ENCODE measurements at regions not wholly inside any gene's neighbourhood (a gene's known extent, or its start where the extent isn't known, plus 50 kb on each side); places are given as distances from the start of the nearest gene placed in this dataset.

- TF ChIP-seq SNAI2 (CRISPR knock-in tag; IDR thresholded peaks at IDR 0.05) (no peak), OSR1 (CRISPR knock-in tag; IDR thresholded peaks at IDR 0.05) (no peak), BACH2 (CRISPR knock-in tag; IDR thresholded peaks at IDR 0.05; ENCODE audit: borderline replicate concordance) (no peak)
- ATAC-seq, result no peak
Measured at GRCh38 chr12:111212814-111213456, 156.0 kb downstream of the PHETA1 start.

- no peak for ATAC-seq
- TF ChIP-seq ZNF70 (CRISPR knock-in tag; IDR thresholded peaks at IDR 0.05), result no peak
- TF ChIP-seq ARNTL (CRISPR knock-in tag; IDR thresholded peaks at IDR 0.05; ENCODE audit: borderline replicate concordance, low read depth), result no peak
- no peak for TF ChIP-seq RARB (CRISPR knock-in tag; IDR thresholded peaks at IDR 0.05)
- no peak for TF ChIP-seq ISL1 (CRISPR knock-in tag; IDR thresholded peaks at IDR 0.05)
- no peak for TF ChIP-seq ZC3H10 (CRISPR knock-in tag; IDR thresholded peaks at IDR 0.05)
- TF ChIP-seq POU6F1 (CRISPR knock-in tag; IDR thresholded peaks at IDR 0.05; ENCODE audit: borderline replicate concordance, low read depth), result no peak
- TF ChIP-seq ESRRG (CRISPR knock-in tag; IDR thresholded peaks at IDR 0.05), result no peak
- no peak for TF ChIP-seq ZNF565 (CRISPR knock-in tag; conservative IDR thresholded peaks at IDR 0.05; ENCODE audit: low read depth)
- no peak for TF ChIP-seq BACH2 (CRISPR knock-in tag; IDR thresholded peaks at IDR 0.05; ENCODE audit: borderline replicate concordance)
- no peak for TF ChIP-seq PPARA (CRISPR knock-in tag; IDR thresholded peaks at IDR 0.05; ENCODE audit: borderline replicate concordance)
- TF ChIP-seq CSDC2 (CRISPR knock-in tag; IDR thresholded peaks at IDR 0.05), result no peak
- TF ChIP-seq CSRNP3 (CRISPR knock-in tag; IDR thresholded peaks at IDR 0.05), result no peak
- TF ChIP-seq ZNF8 (CRISPR knock-in tag; IDR thresholded peaks at IDR 0.05), result no peak
- no peak for TF ChIP-seq ZFP30 (CRISPR knock-in tag; IDR thresholded peaks at IDR 0.05)
- no peak for TF ChIP-seq GLIS3 (CRISPR knock-in tag; IDR thresholded peaks at IDR 0.05)
- no peak for TF ChIP-seq SNAI2 (CRISPR knock-in tag; IDR thresholded peaks at IDR 0.05)
- TF ChIP-seq CREB5 (CRISPR knock-in tag; IDR thresholded peaks at IDR 0.05; ENCODE audit: low read depth), result no peak
- TF ChIP-seq OSR1 (CRISPR knock-in tag; IDR thresholded peaks at IDR 0.05), result no peak
- TF ChIP-seq TSHZ2 (CRISPR knock-in tag; IDR thresholded peaks at IDR 0.05), result no peak
- no peak for TF ChIP-seq PATZ1 (CRISPR knock-in tag; IDR thresholded peaks at IDR 0.05; ENCODE audit: borderline replicate concordance)
Measured at GRCh38 chr12:111211910-111212757, 156.8 kb downstream of the PHETA1 start.

GRCh38 chr12:111209811-111210210 lies 159.1 kb downstream of the PHETA1 start:
- ATAC-seq, result peak; percentile 37; the same call in 2 of the 3 replicates

More at GRCh38 chr12:111209811-111210210, 159.1 kb downstream of the PHETA1 start:
- TF ChIP-seq PATZ1 (CRISPR knock-in tag; IDR thresholded peaks at IDR 0.05; ENCODE audit: borderline replicate concordance) (peak; percentile 36; the same call in 1 of the 2 replicates), TCF4 (CRISPR knock-in tag; IDR thresholded peaks at IDR 0.05; ENCODE audit: borderline replicate concordance) (peak; percentile 47; the same call in 1 of the 2 replicates), PPARA (CRISPR knock-in tag; IDR thresholded peaks at IDR 0.05; ENCODE audit: borderline replicate concordance) (no peak), TSHZ2 (CRISPR knock-in tag; IDR thresholded peaks at IDR 0.05) (0 out of 2 replicates have a peak, but pooled peaks have one; percentile 15)
